Effector memory CD4-positive, alpha-beta T cell (primary cell): ENCODE measurements at regions not wholly inside any gene's neighbourhood (a gene's known extent, or its start where the extent isn't known, plus 50 kb on each side); places are given as distances from the start of the nearest gene placed in this dataset.

Experiments
- DNase-seq, 3 donors: peaks; one replicate each; pipeline ENCODE4 v3.0.0-alpha.2; 2020
- H3K27ac ChIP-seq: 2 replicates; pipeline ENCODE4 v1.7.0; 2013; ENCODE audit warnings: mild to moderate bottlenecking, low read length, moderate library complexity; ENCODE audit not compliant: insufficient read depth, poor library complexity, severe bottlenecking
- H3K27me3 ChIP-seq: replicated peaks from 2 replicates; pipeline ENCODE4 v1.7.0; 2013; ENCODE audit warnings: mild to moderate bottlenecking, low read length; ENCODE audit not compliant: insufficient read depth, control insufficient read depth, poor library complexity, severe bottlenecking
- H3K36me3 ChIP-seq: 2 replicates; pipeline ENCODE4 v1.7.0; 2013; ENCODE audit warnings: mild to moderate bottlenecking, low read length, moderate library complexity; ENCODE audit not compliant: control insufficient read depth, insufficient read depth
- H3K4me1 ChIP-seq: 2 replicates; pipeline ENCODE4 v1.7.0; 2013; ENCODE audit warnings: low read length, mild to moderate bottlenecking; ENCODE audit not compliant: control insufficient read depth, insufficient read depth, poor library complexity, severe bottlenecking
- H3K4me3 ChIP-seq: 2 replicates; pipeline ENCODE4 v1.7.0; 2013; ENCODE audit warnings: low read length, low read depth, mild to moderate bottlenecking; ENCODE audit not compliant: insufficient read depth, poor library complexity, severe bottlenecking
- H3K9me3 ChIP-seq: 2 replicates; pipeline ENCODE4 v1.7.0; 2013; ENCODE audit warnings: mild to moderate bottlenecking, low read length, moderate library complexity; ENCODE audit not compliant: control insufficient read depth

GRCh38 chr12:69123311-69123710 lies 116.1 kb upstream of the CPSF6 start:
- Histone ChIP-seq H3K4me1 (no peaks in the 10 kb centered on the region), H3K9me3 (no peaks in the 10 kb centered on the region), H3K4me3 (no peak overlapping the region), H3K27ac (no peak overlapping the region), H3K36me3 (no peaks in the 10 kb centered on the region), H3K27me3 (no peaks in the 10 kb centered on the region)
- no peak for DNase-seq

- H3K36me3 ChIP-seq = no peaks in the 10 kb centered on the region
- H3K4me1 ChIP-seq = no peaks in the 10 kb centered on the region
- H3K4me3 ChIP-seq = no peak overlapping the region
- DNase-seq = no peak
- H3K27ac ChIP-seq = no peak overlapping the region
- no peaks in the 10 kb centered on the region for H3K9me3 ChIP-seq
- no peaks in the 10 kb centered on the region for H3K27me3 ChIP-seq
Observed at GRCh38 chr12:69123919-69124638, 115.3 kb upstream of the CPSF6 start.

DNA sequence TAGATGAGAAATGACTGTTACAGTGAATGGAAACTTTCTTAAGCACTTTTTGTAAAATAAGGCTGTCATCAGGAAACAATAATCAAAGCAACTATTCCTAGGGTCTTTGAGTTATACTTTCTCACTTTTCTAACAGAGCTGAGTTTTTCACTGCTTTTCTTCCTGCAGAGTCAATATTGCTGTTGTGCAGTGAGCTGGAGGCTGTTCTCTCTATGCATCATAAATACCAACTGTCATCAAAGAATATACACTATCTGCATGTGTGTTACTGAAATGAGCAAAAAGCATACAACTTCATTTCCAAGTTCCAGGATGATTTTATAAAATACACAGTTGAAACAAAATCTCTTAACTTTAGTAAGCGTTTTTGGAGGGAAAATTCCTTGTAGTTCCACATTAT lies 110.4 kb upstream of the CPSF6 start:
- Histone ChIP-seq H3K36me3 (no peaks in the 10 kb centered on the region), H3K4me3 (no peak overlapping the region), H3K9me3 (no peaks in the 10 kb centered on the region), H3K27ac (no peak overlapping the region), H3K4me1 (no peaks in the 10 kb centered on the region), H3K27me3 (no peaks in the 10 kb centered on the region)
- DNase-seq = no peak

DNA sequence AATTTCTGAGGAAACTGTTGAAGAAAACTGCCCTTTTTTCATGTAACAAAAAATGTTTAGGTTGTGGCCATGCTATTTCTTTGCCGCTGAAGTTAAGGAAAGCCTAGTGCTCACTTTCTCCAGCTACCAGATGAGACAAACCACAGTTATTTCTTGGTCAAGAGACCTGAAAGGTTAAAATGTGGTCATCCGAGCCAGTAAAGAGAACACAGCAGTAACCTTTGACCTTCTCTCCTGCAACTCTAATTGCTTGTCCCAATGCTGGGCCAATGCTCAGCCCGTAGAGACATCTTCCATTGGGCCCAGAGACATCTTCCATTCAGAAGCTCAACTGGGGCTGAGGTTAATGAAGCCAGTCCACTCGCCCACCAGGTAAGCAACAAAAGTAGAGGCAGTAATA lies 109.8 kb upstream of the CPSF6 start:
- Histone ChIP-seq H3K36me3 (no peaks in the 10 kb centered on the region), H3K27ac (no peak overlapping the region), H3K4me3 (no peak overlapping the region), H3K4me1 (no peaks in the 10 kb centered on the region), H3K9me3 (no peaks in the 10 kb centered on the region), H3K27me3 (no peaks in the 10 kb centered on the region)
- no peak for DNase-seq

DNA sequence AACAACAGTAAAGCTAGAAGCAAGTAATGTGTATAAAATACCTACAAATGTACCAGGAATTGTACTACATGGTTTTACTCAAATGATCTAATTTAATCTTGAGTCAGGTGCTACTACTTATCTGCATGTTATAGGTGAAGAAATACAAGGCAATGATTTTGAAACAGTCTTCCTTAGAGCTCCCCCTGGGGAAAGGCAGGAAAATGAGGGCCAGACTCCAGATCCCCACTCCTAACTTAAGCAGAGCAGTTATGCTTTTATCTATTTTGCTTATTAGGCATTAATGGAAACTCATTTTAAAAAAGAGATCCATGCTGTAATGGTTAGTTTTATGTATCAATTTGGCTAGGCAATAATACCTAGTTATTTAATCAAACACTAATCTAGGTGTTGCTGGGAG lies 109.3 kb upstream of the CPSF6 start:
- Histone ChIP-seq H3K4me3 (no peak overlapping the region), H3K36me3 (no peaks in the 10 kb centered on the region), H3K4me1 (no peaks in the 10 kb centered on the region), H3K9me3 (no peaks in the 10 kb centered on the region), H3K27me3 (no peaks in the 10 kb centered on the region), H3K27ac (no peak overlapping the region)
- DNase-seq = no peak

DNA sequence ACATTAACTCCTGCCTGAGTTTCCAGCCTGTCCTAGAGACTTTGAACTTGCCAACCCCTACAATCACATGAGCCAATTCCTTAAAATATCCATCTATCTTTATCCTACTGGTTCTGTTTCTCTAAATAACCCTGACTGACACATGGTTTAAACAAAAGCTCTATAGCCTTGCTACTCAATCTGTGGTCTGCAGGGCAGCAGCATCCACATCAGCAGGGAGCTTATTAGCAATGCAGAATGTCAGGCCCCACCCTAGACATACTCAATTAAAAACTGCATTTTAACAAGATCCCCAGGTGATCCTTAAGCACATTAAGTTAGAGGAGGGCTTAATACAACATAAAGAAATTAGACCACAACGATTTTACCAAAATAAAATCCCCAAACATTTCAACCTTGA lies 108.3 kb upstream of the CPSF6 start:
- H3K4me3 ChIP-seq = no peak overlapping the region
- DNase-seq = no peak
- H3K36me3 ChIP-seq = no peaks in the 10 kb centered on the region
- H3K4me1 ChIP-seq = no peaks in the 10 kb centered on the region
- H3K9me3 ChIP-seq = no peaks in the 10 kb centered on the region
- H3K27ac ChIP-seq = no peak overlapping the region
- no peaks in the 10 kb centered on the region for H3K27me3 ChIP-seq

- H3K9me3 ChIP-seq = no peaks in the 10 kb centered on the region
- H3K27me3 ChIP-seq = no peaks in the 10 kb centered on the region
- H3K27ac ChIP-seq = no peak overlapping the region
- H3K36me3 ChIP-seq = no peaks in the 10 kb centered on the region
- no peak for DNase-seq
- H3K4me3 ChIP-seq = no peak overlapping the region
- no peaks in the 10 kb centered on the region for H3K4me1 ChIP-seq
Observed at GRCh38 chr12:69136931-69137613, 102.3 kb upstream of the CPSF6 start.

DNA sequence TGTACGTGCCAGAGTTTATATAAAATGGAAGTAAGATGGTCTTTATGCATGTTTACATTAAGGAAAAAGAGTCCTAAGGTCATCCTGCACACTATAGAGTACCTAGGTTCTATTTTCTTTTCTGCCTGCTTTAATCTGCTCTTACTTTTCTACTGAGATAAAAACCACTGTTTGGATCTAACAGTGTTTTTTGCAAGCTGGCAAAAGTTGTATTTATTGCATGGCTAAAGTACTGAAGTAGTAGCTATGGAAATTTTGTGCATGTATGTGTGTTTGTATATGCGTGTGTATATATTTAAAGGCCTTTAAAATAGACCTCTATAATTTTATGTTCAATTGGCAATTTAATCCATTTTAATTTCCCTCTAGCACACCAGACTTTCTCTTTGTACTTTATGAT lies 98.3 kb upstream of the CPSF6 start:
- Histone ChIP-seq H3K36me3 (no peaks in the 10 kb centered on the region), H3K9me3 (no peaks in the 10 kb centered on the region), H3K27me3 (no peaks in the 10 kb centered on the region), H3K27ac (no peak overlapping the region), H3K4me1 (no peaks in the 10 kb centered on the region), H3K4me3 (no peak overlapping the region)
- DNase-seq = no peak

- H3K4me3 ChIP-seq = no peak overlapping the region
- H3K9me3 ChIP-seq = no peaks in the 10 kb centered on the region
- H3K27ac ChIP-seq = no peak overlapping the region
- H3K4me1 ChIP-seq = no peaks in the 10 kb centered on the region
- no peaks in the 10 kb centered on the region for H3K36me3 ChIP-seq
- H3K27me3 ChIP-seq = no peaks in the 10 kb centered on the region
- no peak for DNase-seq
Observed at GRCh38 chr12:69149270-69149669, 90.1 kb upstream of the CPSF6 start.

- H3K27me3 ChIP-seq = no peaks in the 10 kb centered on the region
- no peaks in the 10 kb centered on the region for H3K4me1 ChIP-seq
- no peak for DNase-seq
- H3K9me3 ChIP-seq = no peaks in the 10 kb centered on the region
- no peaks in the 10 kb centered on the region for H3K36me3 ChIP-seq
- no peak overlapping the region for H3K27ac ChIP-seq
- H3K4me3 ChIP-seq = no peak overlapping the region
Observed at GRCh38 chr12:69150083-69150795, 89.1 kb upstream of the CPSF6 start.
